ENCODE measurements at regions not wholly inside any gene's neighbourhood (a gene's known extent, or its start where the extent isn't known, plus 50 kb on each side); places are given as distances from the start of the nearest gene placed in this dataset.

DNA sequence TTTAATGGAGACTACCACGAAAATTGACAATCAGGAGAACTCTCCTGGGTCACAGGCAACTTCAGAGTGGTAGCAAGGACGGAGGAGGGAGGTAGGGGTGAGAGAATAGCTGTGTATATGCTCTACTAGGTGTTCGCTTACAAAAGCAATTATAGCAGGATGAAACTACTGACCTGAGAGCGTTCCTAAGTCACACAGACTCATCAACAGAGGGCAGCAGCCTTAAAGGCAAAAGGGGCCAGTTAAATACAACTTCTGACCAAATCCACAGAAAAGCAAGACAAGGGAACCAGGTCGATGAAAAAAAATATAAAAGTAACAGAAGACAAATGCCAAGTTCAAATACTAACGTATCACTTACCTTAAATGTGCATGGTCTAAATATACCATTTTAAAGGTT is 894.6 kb downstream of the PLOD2 start:
- Histone ChIP-seq H3K9me3 (ENCODE audit: insufficient read depth, low read depth) (no peaks in the 10 kb centered on the region), H3K79me2 (ENCODE audit: low read depth) (no peaks in the 10 kb centered on the region), H3K4me3 (no peak overlapping the region), H4K20me1 (ENCODE audit: insufficient read depth) (no peaks in the 10 kb centered on the region), H2AFZ (no peak overlapping the region), H3K9me2 (ENCODE audit: insufficient read depth) (no peaks in the 10 kb centered on the region), H3F3A (ENCODE audit: insufficient read depth, low read depth) (no peaks in the 10 kb centered on the region), H3K27me3 (ENCODE audit: insufficient read depth, low read depth) (no peaks in the 10 kb centered on the region), H3K4me2 (no peak overlapping the region), H3K4me1 (replicated peaks; ENCODE audit: insufficient read depth) (no peaks in the 10 kb centered on the region), H3K27ac (no peak overlapping the region), H3K36me3 (ENCODE audit: low read depth) (no peaks in the 10 kb centered on the region)
- TF ChIP-seq CTCF (conservative IDR thresholded peaks at IDR 0.05) = no peak
- TF ChIP-seq EZH2 (IDR thresholded peaks at IDR 0.05; ENCODE audit: low read depth) = no peak
- ChIA-PET CTCF (no interaction called here), POLR2A (ENCODE audit: unreplicated experiment) (no interaction called here)
- no TSS peak for BruUV-seq (replicated peaks)
- DNase-seq = no peak
- intact Hi-C loops (cut with micrococcal nuclease; ENCODE audit: unreplicated experiment) = no loop called here

DNA sequence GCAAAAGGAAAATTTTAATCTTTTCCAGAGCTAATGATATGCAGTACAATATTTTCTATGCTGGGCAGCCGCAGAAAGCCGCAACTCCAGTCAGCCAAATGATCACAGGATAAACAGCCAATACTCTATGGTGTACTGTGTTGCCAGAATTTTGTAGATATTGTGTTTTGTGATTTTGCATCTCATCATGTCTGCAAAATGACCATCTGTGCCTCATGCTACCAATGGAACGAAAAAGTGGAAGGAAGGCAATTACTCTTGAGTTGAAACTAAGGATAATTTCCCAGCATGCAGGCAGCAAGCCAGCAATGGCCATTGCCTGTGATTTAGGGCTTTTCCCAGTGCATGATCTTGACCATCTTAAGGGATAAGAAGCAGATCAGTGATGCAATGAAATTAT is 891.9 kb downstream of the PLOD2 start:
- Histone ChIP-seq H3K79me2 (ENCODE audit: low read depth) (no peaks in the 10 kb centered on the region), H3K4me2 (no peak overlapping the region), H3K27ac (no peak overlapping the region), H3K27me3 (ENCODE audit: insufficient read depth, low read depth) (no peaks in the 10 kb centered on the region), H3K4me3 (no peak overlapping the region), H3K9me2 (ENCODE audit: insufficient read depth) (no peaks in the 10 kb centered on the region), H3K9me3 (ENCODE audit: insufficient read depth, low read depth) (no peaks in the 10 kb centered on the region), H3K36me3 (ENCODE audit: low read depth) (no peaks in the 10 kb centered on the region), H4K20me1 (ENCODE audit: insufficient read depth) (no peaks in the 10 kb centered on the region), H2AFZ (no peak overlapping the region), H3F3A (ENCODE audit: insufficient read depth, low read depth) (no peaks in the 10 kb centered on the region), H3K4me1 (replicated peaks; ENCODE audit: insufficient read depth) (no peaks in the 10 kb centered on the region)
- BruUV-seq (replicated peaks) = no TSS peak
- POLR2A ChIA-PET (ENCODE audit: unreplicated experiment) = no interaction called here
- no peak for DNase-seq
- TF ChIP-seq CTCF (conservative IDR thresholded peaks at IDR 0.05) = no peak
- TF ChIP-seq EZH2 (IDR thresholded peaks at IDR 0.05; ENCODE audit: low read depth) = no peak
- CTCF ChIA-PET = no interaction called here
- intact Hi-C loops (cut with micrococcal nuclease; ENCODE audit: unreplicated experiment) = no loop called here

DNA sequence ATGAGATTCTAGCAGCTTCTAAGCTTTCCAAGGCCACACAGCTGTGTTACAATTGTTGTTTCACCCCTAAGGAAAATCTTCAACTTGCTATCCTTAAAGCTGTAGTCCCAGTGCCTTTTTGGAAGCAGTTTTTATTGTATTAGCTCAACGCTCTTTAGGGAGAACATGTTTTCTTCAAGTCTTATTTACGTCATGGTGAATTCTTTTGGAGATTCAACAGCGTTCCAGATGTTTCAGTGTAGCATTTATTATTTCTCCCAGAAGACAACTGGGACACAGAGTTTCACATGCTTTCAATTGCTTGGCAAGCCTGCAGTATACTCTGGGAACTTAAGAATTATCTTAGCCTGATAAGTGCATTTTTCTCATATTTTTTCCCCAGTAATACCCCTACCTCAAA is 888.3 kb downstream of the PLOD2 start:
- Histone ChIP-seq H3F3A (ENCODE audit: insufficient read depth, low read depth) (no peaks in the 10 kb centered on the region), H3K79me2 (ENCODE audit: low read depth) (no peaks in the 10 kb centered on the region), H3K9me3 (ENCODE audit: insufficient read depth, low read depth) (no peaks in the 10 kb centered on the region), H4K20me1 (ENCODE audit: insufficient read depth) (no peaks in the 10 kb centered on the region), H2AFZ (no peak overlapping the region), H3K27me3 (ENCODE audit: insufficient read depth, low read depth) (no peaks in the 10 kb centered on the region), H3K4me1 (replicated peaks; ENCODE audit: insufficient read depth) (no peaks in the 10 kb centered on the region), H3K27ac (no peak overlapping the region), H3K4me3 (no peak overlapping the region), H3K36me3 (ENCODE audit: low read depth) (no peaks in the 10 kb centered on the region), H3K4me2 (no peak overlapping the region), H3K9me2 (ENCODE audit: insufficient read depth) (no peaks in the 10 kb centered on the region)
- ChIA-PET CTCF (no interaction called here), POLR2A (ENCODE audit: unreplicated experiment) (no interaction called here)
- intact Hi-C loops (cut with micrococcal nuclease; ENCODE audit: unreplicated experiment) = no loop called here
- no peak for DNase-seq
- no TSS peak for BruUV-seq (replicated peaks)
- TF ChIP-seq EZH2 (IDR thresholded peaks at IDR 0.05; ENCODE audit: low read depth) = no peak
- TF ChIP-seq CTCF (conservative IDR thresholded peaks at IDR 0.05) = no peak

Measured in PC-9 (cell line).